ENCODE measurements at regions not wholly inside any gene's neighbourhood (a gene's known extent, or its start where the extent isn't known, plus 50 kb on each side); places are given as distances from the start of the nearest gene placed in this dataset.

- DNase-seq, result no peak
These were observed 236.6 kb upstream of the CTNNB1 start for GRCh38 chr3:40962721-40963120.

GRCh38 chr3:40968666-40969065 is 230.6 kb upstream of the CTNNB1 start:
- DNase-seq, result no peak

- no peak for DNase-seq
These were observed 230.0 kb upstream of the CTNNB1 start for GRCh38 chr3:40969341-40969740.

- no peak for DNase-seq
These were observed 229.4 kb upstream of the CTNNB1 start for GRCh38 chr3:40969756-40970466.

DNA sequence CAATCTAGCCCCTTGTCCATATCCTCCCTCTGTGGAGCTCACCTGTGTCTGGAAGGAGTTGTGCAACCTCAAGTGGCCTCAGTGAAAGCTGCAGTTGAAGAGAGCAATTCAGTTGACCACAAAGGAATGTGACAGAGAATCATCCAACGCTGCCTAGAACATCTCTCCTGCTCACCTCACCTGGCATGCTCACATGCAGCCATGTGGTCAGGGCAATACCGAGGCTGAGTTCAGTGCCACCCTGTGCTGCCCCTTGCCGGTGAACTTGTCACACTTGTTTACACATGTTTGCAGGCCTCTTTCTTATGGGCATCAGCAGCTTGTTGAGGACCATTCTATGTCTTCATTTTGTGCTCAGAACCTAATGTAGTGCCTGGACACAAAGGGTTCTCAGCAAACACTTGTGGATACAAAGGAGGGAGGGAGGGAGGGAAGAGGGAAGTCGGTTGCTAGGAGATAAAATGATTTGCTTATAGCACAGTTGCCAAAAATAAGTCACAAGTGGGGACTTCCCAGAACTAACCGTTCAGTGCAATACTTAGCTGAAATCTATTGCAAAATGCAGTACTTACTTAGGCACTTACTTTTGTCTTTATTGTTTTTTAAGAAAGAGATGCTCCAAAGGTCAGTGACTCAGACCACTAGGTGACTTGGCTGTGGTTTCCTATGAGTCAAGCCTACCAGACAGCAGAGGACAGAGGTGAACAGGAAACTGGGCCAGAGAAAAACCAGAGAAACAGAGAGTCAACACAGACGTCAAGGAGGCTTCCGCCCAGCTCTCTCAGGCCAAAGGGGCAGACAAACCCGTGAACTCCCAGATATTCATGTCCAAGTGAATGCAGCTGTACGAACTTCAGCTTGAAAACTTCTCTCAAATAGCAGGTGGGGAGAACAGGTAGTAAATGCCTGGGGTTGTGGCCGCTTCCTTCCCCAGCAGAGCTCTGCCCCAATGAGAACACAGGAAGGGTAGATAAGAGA is 227.8 kb upstream of the CTNNB1 start:
- DNase-seq, result peak; percentile 92

DNA sequence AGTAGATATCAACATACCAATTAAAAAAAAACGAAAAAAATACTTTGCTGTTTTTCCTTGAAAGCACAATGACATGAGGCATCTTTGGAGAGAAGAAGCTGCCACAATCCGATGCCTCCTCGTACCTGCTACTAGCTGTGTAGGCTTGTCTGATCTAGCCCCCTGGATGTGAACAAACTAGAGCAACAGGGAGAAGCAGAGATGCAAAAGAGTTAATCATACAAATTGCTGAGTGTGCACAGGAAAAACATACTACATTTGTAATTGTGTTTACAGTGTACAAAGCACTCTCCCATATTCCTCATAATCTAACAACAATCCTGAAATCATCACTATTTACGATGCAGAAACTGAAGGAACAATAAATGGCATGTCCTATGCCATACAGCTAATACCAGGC is 227.0 kb upstream of the CTNNB1 start:
- DNase-seq, result no peak

DNA sequence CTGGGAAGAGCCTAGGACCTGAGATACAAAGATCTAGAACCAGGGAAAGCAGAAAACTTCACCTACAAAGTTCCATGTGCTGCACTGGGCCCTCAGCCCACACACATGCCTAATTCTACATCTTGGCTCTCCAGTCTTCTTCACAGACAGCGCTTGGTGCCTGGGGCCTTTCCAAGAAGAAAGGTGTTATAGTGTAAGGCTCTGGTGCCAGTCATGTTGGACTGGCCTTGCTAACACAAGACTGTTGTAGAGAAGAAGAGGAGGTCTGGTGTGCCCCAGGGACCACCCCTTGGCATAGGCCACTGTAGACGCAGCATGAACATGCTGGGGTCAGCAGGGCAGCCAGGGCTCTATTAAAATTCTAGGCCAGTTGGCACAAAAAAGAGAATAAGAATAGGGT is 226.2 kb upstream of the CTNNB1 start:
- no peak for DNase-seq

- DNase-seq, result no peak
These were observed 223.6 kb upstream of the CTNNB1 start for GRCh38 chr3:40975711-40976121.

DNA sequence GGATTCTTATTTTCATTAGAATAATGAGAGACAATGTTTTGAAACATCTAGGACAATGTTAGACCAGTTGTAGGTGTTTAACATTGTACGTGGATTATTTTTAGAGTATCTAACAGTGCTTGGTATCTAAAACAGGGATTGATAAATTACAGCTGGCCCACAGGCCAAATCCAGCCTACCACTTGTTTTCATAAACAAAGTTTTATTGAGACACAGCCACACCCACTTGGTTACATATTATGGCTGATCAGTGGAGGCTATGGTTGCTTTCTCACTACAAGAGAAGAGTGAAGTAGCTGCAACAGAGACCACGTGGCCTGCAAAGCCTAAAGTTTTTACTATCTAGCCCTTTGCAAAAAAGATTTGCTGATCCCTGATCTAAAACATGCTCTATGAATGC is 223.1 kb upstream of the CTNNB1 start:
- no peak for DNase-seq

DNA sequence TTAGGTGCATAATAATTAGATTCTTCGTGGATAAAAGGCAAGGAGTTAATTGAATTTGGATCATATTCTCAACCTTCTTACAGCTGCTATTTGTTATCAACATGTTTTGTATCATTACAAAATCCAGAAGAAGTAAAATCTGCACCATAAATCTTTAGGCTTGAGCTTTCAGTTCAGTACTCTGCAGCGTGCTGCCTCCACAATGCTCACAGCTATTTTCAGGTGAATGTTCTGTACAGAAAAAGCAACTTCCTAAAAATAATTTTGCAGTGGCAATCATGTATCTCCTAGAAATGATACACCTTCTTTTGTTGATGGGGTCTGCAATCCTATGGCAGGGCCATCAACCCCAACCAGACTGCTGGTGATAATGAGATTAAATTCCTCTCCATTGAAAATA is 220.9 kb upstream of the CTNNB1 start:
- no peak for DNase-seq

DNA sequence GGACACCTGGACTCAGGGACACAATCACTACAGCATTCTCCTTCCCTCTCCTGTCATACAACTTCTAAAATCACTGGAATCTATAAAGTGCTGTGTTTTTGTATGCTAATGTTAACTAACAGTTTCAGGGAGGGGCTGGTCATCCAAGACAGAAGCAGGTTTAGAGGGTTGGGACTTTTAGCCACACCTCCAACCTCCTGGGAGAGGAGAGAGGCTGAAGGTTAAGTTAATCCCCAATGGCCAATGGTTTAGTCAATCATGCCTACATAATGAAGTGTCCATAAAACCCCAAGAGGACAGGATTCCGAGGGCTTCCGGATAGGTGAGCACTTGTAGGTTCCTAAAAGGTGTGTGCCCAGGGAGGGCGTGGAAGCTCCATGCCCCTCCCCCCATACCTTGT is 219.3 kb upstream of the CTNNB1 start:
- no peak for DNase-seq

DNA sequence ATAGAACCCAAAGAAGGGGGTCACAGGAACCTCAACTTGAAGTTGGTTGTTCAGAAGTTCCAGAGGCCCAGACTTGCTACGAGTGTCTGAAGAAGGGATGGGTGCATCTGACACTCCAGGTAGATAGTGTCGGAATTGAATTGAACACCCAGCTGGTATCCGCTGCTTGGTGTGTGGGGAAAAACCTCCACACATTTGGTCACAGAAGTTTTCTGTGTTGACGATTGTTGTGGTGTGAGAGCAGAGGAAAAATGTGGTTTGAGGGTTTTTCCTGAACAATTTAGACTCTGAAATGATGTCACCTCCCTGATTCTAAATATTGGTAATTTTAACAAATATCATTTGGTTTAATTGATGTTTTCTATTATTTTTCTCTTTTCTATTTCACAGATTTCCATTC is 218.8 kb upstream of the CTNNB1 start:
- DNase-seq, result no peak

DNA sequence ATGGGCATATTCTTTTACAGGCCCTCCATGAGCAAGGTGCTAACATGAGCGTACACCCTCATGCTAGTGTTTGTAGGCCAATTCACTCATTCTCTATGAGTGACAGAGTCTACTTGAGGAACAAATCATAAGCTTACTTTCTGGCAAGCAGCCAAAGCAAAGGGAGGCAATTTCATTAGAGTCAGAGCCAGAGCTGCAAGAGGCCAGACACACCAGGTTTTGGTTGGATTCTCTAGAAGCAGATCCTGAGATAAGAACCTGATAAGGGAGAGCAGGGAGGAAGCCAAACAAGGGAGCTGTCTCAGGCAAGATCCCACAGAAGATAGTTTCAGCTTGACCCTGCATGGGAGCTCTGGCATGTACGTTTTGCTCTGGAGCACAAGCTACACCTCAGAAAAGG is 214.1 kb upstream of the CTNNB1 start:
- DNase-seq, result no peak

DNA sequence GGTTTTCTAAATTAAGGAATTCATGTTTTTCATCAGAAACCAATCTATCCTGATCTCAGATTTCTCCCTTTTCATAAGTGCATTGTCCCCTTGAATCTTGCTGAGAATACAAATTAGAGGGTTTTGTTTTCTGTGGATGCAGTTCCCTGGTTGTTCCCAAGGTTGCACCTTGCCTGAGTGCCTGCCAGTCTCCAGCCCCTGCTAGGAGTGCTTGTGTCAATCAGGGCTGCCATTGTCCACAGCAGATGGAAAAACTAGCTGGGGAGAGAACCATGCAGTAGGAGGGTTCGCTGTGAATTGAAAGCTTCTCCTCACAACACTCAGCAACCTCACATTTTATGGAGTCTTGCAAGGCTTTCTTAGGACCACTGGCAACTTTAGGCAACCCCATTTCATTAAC is 210.8 kb upstream of the CTNNB1 start:
- DNase-seq, result no peak

- no peak for DNase-seq
These were observed 209.9 kb upstream of the CTNNB1 start for GRCh38 chr3:40989141-40990061.

DNA sequence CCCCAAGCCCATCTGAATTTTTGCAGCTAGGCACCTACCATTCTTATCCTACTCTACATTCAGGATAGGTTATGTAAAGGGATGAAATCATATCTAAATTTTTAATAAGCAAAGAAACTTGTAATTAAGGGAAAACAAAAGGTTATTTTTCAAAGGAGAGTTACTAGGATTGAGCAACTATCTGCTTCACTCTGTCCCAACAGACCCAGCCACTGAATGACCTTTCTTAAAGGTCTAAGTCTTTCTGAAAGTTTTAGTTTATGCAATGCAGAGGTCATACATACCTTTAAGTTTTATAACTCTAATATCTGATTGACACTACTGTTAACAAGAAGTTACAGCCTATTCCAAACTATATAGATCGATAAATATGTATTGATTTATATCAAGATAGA is 209.2 kb upstream of the CTNNB1 start:
- DNase-seq, result no peak

GRCh38 chr3:40992023-40992422 is 207.3 kb upstream of the CTNNB1 start:
- DNase-seq, result no peak

GRCh38 chr3:40994611-40995010 is 204.7 kb upstream of the CTNNB1 start:
- no peak for DNase-seq

GRCh38 chr3:40995271-40995670 is 204.0 kb upstream of the CTNNB1 start:
- no peak for DNase-seq

DNA sequence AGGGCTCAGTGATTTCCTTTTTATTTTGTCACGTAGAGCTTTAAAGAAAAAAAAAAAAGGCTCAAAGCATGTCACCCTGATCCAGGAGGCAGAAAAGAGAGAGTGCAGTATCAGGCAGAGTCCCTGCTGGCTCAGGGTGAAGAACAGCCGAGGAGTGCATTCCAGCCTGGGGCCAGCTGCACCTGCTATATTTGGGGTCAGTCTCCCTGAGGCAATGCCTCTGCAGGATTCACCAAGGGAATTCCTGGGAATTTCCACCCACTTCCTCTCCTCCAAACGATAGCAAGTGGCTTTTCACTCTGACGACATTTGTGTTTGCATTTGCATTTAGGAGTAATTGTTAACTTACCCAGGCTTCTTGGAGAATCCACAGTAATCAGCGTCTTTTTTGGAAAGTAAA is 202.9 kb upstream of the CTNNB1 start:
- no peak for DNase-seq

GRCh38 chr3:40996827-40997710 is 202.2 kb upstream of the CTNNB1 start:
- DNase-seq, result no peak

All from HCEC 1CT (cell line).